ENCODE measurements at regions not wholly inside any gene's neighbourhood (a gene's known extent, or its start where the extent isn't known, plus 50 kb on each side); places are given as distances from the start of the nearest gene placed in this dataset.

GRCh38 chr14:101206556-101206955, 303.0 kb upstream of the RTL1 start:
- H3K4me2 ChIP-seq (ENCODE audit: insufficient read depth, low read length), result no peak overlapping the region
- no peaks in the 10 kb centered on the region for H3K36me3 ChIP-seq (ENCODE audit: control insufficient read depth in 2 of 2, extremely low read depth in 1 of 2, insufficient read depth in 2 of 2, low read length in 2 of 2)
- no peaks in the 10 kb centered on the region for H3K79me2 ChIP-seq (ENCODE audit: control insufficient read depth, insufficient read depth, low read length)
- ChIA-PET POLR2A (no interaction called here), CTCF (no interaction called here)
- no peaks in the 10 kb centered on the region for H3K9me1 ChIP-seq (replicated peaks; ENCODE audit: control insufficient read depth, extremely low read depth, insufficient read depth, low read length)
- no peaks in the 10 kb centered on the region for H3K4me1 ChIP-seq (ENCODE audit: control insufficient read depth, extremely low read depth, insufficient read depth, low read length)
- no peaks in the 10 kb centered on the region for H3K27me3 ChIP-seq (ENCODE audit: control insufficient read depth in 2 of 2, insufficient read depth in 2 of 2, low read length in 2 of 2)
- no peaks in the 10 kb centered on the region for H4K20me1 ChIP-seq (replicated peaks; ENCODE audit: control insufficient read depth, extremely low read depth, insufficient read depth, low read length)
- FAIRE-seq, result no peak
- DNase-seq (ENCODE audit: low read depth, low spot score), result no peak
- no TSS peak for BruUV-seq (replicated peaks)
- no peak for TF ChIP-seq FOS (IDR thresholded peaks at IDR 0.05; ENCODE audit: borderline replicate concordance, insufficient read depth, low read length)
- TF ChIP-seq JUN (IDR thresholded peaks at IDR 0.05; ENCODE audit: borderline replicate concordance, insufficient read depth, insufficient read length, low read depth), result no peak
- no peak for TF ChIP-seq POLR2AphosphoS5 (IDR thresholded peaks at IDR 0.05; ENCODE audit: insufficient read depth, low read depth, low read length)
- TF ChIP-seq POLR2A (IDR thresholded peaks at IDR 0.05; ENCODE audit: low read depth, low read length), result no peak
- TF ChIP-seq EZH2 (IDR thresholded peaks at IDR 0.05; ENCODE audit: borderline replicate concordance, low read depth, low read length, severe bottlenecking), result no peak
- no peak for TF ChIP-seq GATA2 (IDR thresholded peaks at IDR 0.05; ENCODE audit: insufficient read depth, insufficient read length, low read depth, low read length)
- no peak for TF ChIP-seq CTCF (IDR thresholded peaks at IDR 0.05; ENCODE audit: extremely low read depth in 1 of 2, insufficient read depth in 1 of 2, low read depth in 1 of 2, low read length in 2 of 2)
- TF ChIP-seq MYC (IDR thresholded peaks at IDR 0.05; ENCODE audit: low read depth, low read length), result no peak
- TF ChIP-seq MAX (IDR thresholded peaks at IDR 0.05; ENCODE audit: insufficient read depth, insufficient read length), result no peak
- H2AFZ ChIP-seq (ENCODE audit: low read depth, low read length), result no peak overlapping the region
- H3K4me3 ChIP-seq (replicated peaks in 1 of 3; ENCODE audit: insufficient read depth in 1 of 3, low read depth in 1 of 3, low read length in 3 of 3), result no peak overlapping the region
- H3K9me3 ChIP-seq (replicated peaks; ENCODE audit: control insufficient read depth, insufficient read depth, low read length), result no peaks in the 10 kb centered on the region
- dilution Hi-C loops (cut with MboI; ENCODE audit: extremely low pct_ligation_motif_present, low sequenced_read_pairs) (no loop called here), intact Hi-C loops (cut with micrococcal nuclease) (no loop called here)
- H3K27ac ChIP-seq (ENCODE audit: insufficient read depth, low read depth, low read length), result no peak overlapping the region
- no peak overlapping the region for H3K9ac ChIP-seq (replicated peaks; ENCODE audit: extremely low read depth, insufficient read depth, low read length)

Data from endothelial cell of umbilical vein (primary cell).